H9 (cell line): ENCODE measurements at regions not wholly inside any gene's neighbourhood (a gene's known extent, or its start where the extent isn't known, plus 50 kb on each side); places are given as distances from the start of the nearest gene placed in this dataset.
A peak's percentile ranks its signal among the peaks of the same experiment; 100 is the strongest.

Experiments used
- DNase-seq: peaks from one replicate; pipeline ENCODE4 v3.0.0-alpha.2; 2017
- H2AFZ ChIP-seq: one replicate; pipeline ENCODE4 v1.6.1; 2013; ENCODE audit warnings: mild to moderate bottlenecking, low read length, control low read depth, moderate library complexity
- H2AK5ac ChIP-seq: 2 replicates; pipeline ENCODE4 v1.6.1; 2013; ENCODE audit warnings: low read length, control low read depth, mixed read lengths; ENCODE audit not compliant: insufficient read length
- H2BK120ac ChIP-seq: one replicate; pipeline ENCODE4 v1.6.1; 2013; ENCODE audit warnings: low read depth, mild to moderate bottlenecking, low read length, control low read depth, inconsistent platforms; ENCODE audit not compliant: poor library complexity, severe bottlenecking
- H2BK12ac ChIP-seq: 2 replicates; pipeline ENCODE4 v1.6.1; 2013; ENCODE audit warnings: low read length, control low read depth, mixed read lengths, low read depth; ENCODE audit not compliant: insufficient read length
- H2BK15ac ChIP-seq: 2 replicates; pipeline ENCODE4 v1.6.1; 2013; ENCODE audit warnings: low read depth, low read length, control low read depth
- H2BK20ac ChIP-seq: one replicate; pipeline ENCODE4 v1.6.1; 2013; ENCODE audit warnings: low read depth, mild to moderate bottlenecking, low read length, control low read depth, inconsistent platforms; ENCODE audit not compliant: poor library complexity, severe bottlenecking
- H2BK5ac ChIP-seq: 2 replicates; pipeline ENCODE4 v1.6.1; 2013; ENCODE audit warnings: low read length, control low read depth, mixed read lengths; ENCODE audit not compliant: insufficient read length
- H3K14ac ChIP-seq: 2 replicates; pipeline ENCODE4 v1.6.1; 2013; ENCODE audit warnings: low read length, control low read depth; ENCODE audit not compliant: insufficient read depth
- H3K18ac ChIP-seq: 2 replicates; pipeline ENCODE4 v1.6.1; 2013; ENCODE audit warnings: low read depth, mild to moderate bottlenecking, mixed read lengths, low read length, control low read depth; ENCODE audit not compliant: insufficient read length
- H3K23ac ChIP-seq: 2 replicates; pipeline ENCODE4 v1.6.1; 2013; ENCODE audit warnings: low read length, control low read depth, mixed read lengths, low read depth; ENCODE audit not compliant: insufficient read length
- H3K23me2 ChIP-seq: 2 replicates; pipeline ENCODE4 v1.6.1; 2013; ENCODE audit warnings: low read depth, mild to moderate bottlenecking, mixed read lengths, low read length, control low read depth; ENCODE audit not compliant: insufficient read length, poor library complexity, severe bottlenecking
- H3K27ac ChIP-seq: 2 replicates; pipeline ENCODE4 v1.5.1; 2013; ENCODE audit warnings: low read length, control low read depth, mixed read lengths, low read depth; ENCODE audit not compliant: insufficient read length
- H3K27me3 ChIP-seq: 2 replicates; pipeline ENCODE4 v1.6.1; 2013; ENCODE audit warnings: low read length, control low read depth, inconsistent platforms; ENCODE audit not compliant: insufficient read depth
- H3K4ac ChIP-seq: 2 replicates; pipeline ENCODE4 v1.6.1; 2013; ENCODE audit warnings: low read depth, mild to moderate bottlenecking, control low read depth, inconsistent platforms, low read length, moderate library complexity
- H3K4me1 ChIP-seq: 2 replicates; pipeline ENCODE4 v1.6.1; 2013; ENCODE audit warnings: low read length, control low read depth, inconsistent platforms; ENCODE audit not compliant: insufficient read depth
- H3K4me2 ChIP-seq: 2 replicates; pipeline ENCODE4 v1.6.1; 2013; ENCODE audit warnings: low read length, control low read depth, mixed read lengths; ENCODE audit not compliant: insufficient read length, insufficient read depth
- H3K56ac ChIP-seq: 2 replicates; pipeline ENCODE4 v1.6.1; 2013; ENCODE audit warnings: low read depth, mild to moderate bottlenecking, mixed read lengths, low read length, control low read depth; ENCODE audit not compliant: insufficient read length
- H3K79me1 ChIP-seq: 2 replicates; pipeline ENCODE4 v1.6.1; 2013; ENCODE audit warnings: low read depth, mild to moderate bottlenecking, moderate library complexity, low read length, control low read depth, inconsistent platforms; ENCODE audit not compliant: insufficient read depth, poor library complexity, severe bottlenecking
- H3K79me2 ChIP-seq: 2 replicates; pipeline ENCODE4 v1.6.1; 2013; ENCODE audit warnings: low read length, control low read depth, inconsistent platforms; ENCODE audit not compliant: insufficient read depth
- H3K9ac ChIP-seq: 2 replicates; pipeline ENCODE4 v1.6.1; 2013; ENCODE audit warnings: low read length, control low read depth, mixed read lengths; ENCODE audit not compliant: insufficient read length; ENCODE audit errors: extremely low read depth
- H3K9me3 ChIP-seq: one replicate; pipeline ENCODE4 v1.6.1; 2013; ENCODE audit warnings: low read depth, low read length, inconsistent platforms; ENCODE audit not compliant: control insufficient read depth
- H3T11ph ChIP-seq: one replicate; pipeline ENCODE4 v1.6.1; 2013; ENCODE audit warnings: mild to moderate bottlenecking, low read length, control low read depth, inconsistent platforms
- H4K20me1 ChIP-seq: one replicate; pipeline ENCODE4 v1.6.1; 2013; ENCODE audit not compliant: control insufficient read depth, insufficient read length, insufficient read depth
- H4K5ac ChIP-seq: 2 replicates; pipeline ENCODE4 v1.6.1; 2013; ENCODE audit warnings: low read depth, mild to moderate bottlenecking, mixed read lengths, low read length, control low read depth; ENCODE audit not compliant: insufficient read length
- H4K8ac ChIP-seq: replicated peaks from 2 replicates; pipeline ENCODE4 v1.6.1; 2013; ENCODE audit warnings: low read length, control low read depth, mixed read lengths, low read depth; ENCODE audit not compliant: insufficient read length
- H4K91ac ChIP-seq: 2 replicates; pipeline ENCODE4 v1.6.1; 2013; ENCODE audit warnings: low read depth, mild to moderate bottlenecking, moderate library complexity, mixed read lengths, low read length, control low read depth; ENCODE audit not compliant: insufficient read length
- H3K27ac Mint-ChIP-seq, 3 experiments: 2 replicates in 2 of 3; 3 replicates in 1 of 3; pipeline ENCODE4 v1.8.0; 2020 to 2021; ENCODE audit warnings: mixed read lengths in 3 of 3, mild to moderate bottlenecking in 1 of 3, moderate library complexity in 1 of 3
- H3K27me3 Mint-ChIP-seq: 2 replicates; pipeline ENCODE4 v1.8.0; 2021; ENCODE audit warnings: low read depth, mild to moderate bottlenecking, moderate library complexity, mixed read lengths
- H3K36me3 Mint-ChIP-seq, 3 experiments: 2 replicates in 2 of 3; 3 replicates in 1 of 3; pipeline ENCODE4 v1.8.0; 2020 to 2021; ENCODE audit warnings: low read depth in 3 of 3, mixed read lengths in 3 of 3; ENCODE audit not compliant: insufficient read depth in 1 of 3
- H3K4me1 Mint-ChIP-seq, 2 experiments: 2 replicates each; pipeline ENCODE4 v1.8.0; 2020; ENCODE audit warnings: mixed read lengths in 2 of 2
- H3K4me3 Mint-ChIP-seq, 2 experiments: 2 replicates in 1 of 2; 3 replicates in 1 of 2; pipeline ENCODE4 v1.8.0; 2020 to 2021; ENCODE audit warnings: mild to moderate bottlenecking in 2 of 2, mixed read lengths in 2 of 2, moderate library complexity in 1 of 2
- H3K9me3 Mint-ChIP-seq, 2 experiments: 2 replicates in 1 of 2; 3 replicates in 1 of 2; pipeline ENCODE4 v1.8.0; 2020; ENCODE audit warnings: mild to moderate bottlenecking in 2 of 2, mixed read lengths in 2 of 2, moderate library complexity in 1 of 2
- CTCF ChIP-seq: fragments of 200-600 bp; sonication (generic); conservative IDR thresholded peaks from 3 replicates; pipeline ENCODE4 v1.8.0; 2021; ENCODE audit warnings: antibody characterized with exemption, mild to moderate bottlenecking
- WGBS: extraction: QIAGEN DNeasy Blood & Tissue Kit; methylation state at CpG from one replicate; pipeline ENCODE4 v1.1.7; 2013; ENCODE audit warnings: missing lambda C conversion rate, low lambda C conversion rate, mixed read lengths; ENCODE audit not compliant: insufficient read length; ENCODE audit errors: extremely low coverage; 5-methylcytosine and 5-hydroxymethylcytosine counted together

GRCh38 chr10:47190301-47190700 lies 109.7 kb upstream of the GDF10 start:
- H4K5ac ChIP-seq = no peak overlapping the region
- H4K8ac ChIP-seq = no peak overlapping the region
- H3K79me2 ChIP-seq = no peaks in the 10 kb centered on the region
- H2BK15ac ChIP-seq = no peak overlapping the region
- H3K56ac ChIP-seq = no peak overlapping the region
- no peak overlapping the region for H2BK20ac ChIP-seq
- Mint-ChIP-seq H3K27me3 (peaks cover 6% of the 10 kb centered on the region), H3K9me3 (peaks cover 0 to 8% of the 10 kb centered on the region in 2 experiments; a peak in 4 of 5 replicates), H3K36me3 (no peaks in the 10 kb centered on the region; a peak in 1 of 7 replicates), H3K27ac (peak overlapping the region in 1 of 3 experiments; percentile 62; a peak in 1 of 7 replicates), H3K4me3 (no peak overlapping the region), H3K4me1 (peaks cover 0 to under 1% of the 10 kb centered on the region in 2 experiments)
- no CpG with 5 or more reads among the region's 5 CpGs for WGBS
- H2AK5ac ChIP-seq = no peak overlapping the region
- no peaks in the 10 kb centered on the region for H3K4me1 ChIP-seq
- no peak overlapping the region for H3K18ac ChIP-seq
- no peak overlapping the region for H3K4me2 ChIP-seq
- no peaks in the 10 kb centered on the region for H3K27me3 ChIP-seq
- H4K20me1 ChIP-seq = no peaks in the 10 kb centered on the region
- no peak overlapping the region for H2BK5ac ChIP-seq
- TF ChIP-seq CTCF = no peak
- no peak overlapping the region for H3K27ac ChIP-seq
- DNase-seq = no peak
- no peaks in the 10 kb centered on the region for H3K79me1 ChIP-seq
- H3K9ac ChIP-seq = no peak overlapping the region
- H3K9me3 ChIP-seq = no peaks in the 10 kb centered on the region
- H3K4ac ChIP-seq = no peak overlapping the region
- no peak overlapping the region for H3K14ac ChIP-seq
- H3K23me2 ChIP-seq = no peaks in the 10 kb centered on the region
- H4K91ac ChIP-seq = no peak overlapping the region
- H3K23ac ChIP-seq = no peak overlapping the region
- no peak overlapping the region for H2AFZ ChIP-seq
- no peak overlapping the region for H2BK120ac ChIP-seq
- no peak overlapping the region for H2BK12ac ChIP-seq
- no peak overlapping the region for H3T11ph ChIP-seq
